Liver (tissue), 8 donors: ENCODE measurements at regions not wholly inside any gene's neighbourhood (a gene's known extent, or its start where the extent isn't known, plus 50 kb on each side); places are given as distances from the start of the nearest gene placed in this dataset.

Experiments
- DNase-seq: peaks from one replicate; pipeline ENCODE4 v3.0.0-alpha.2; 2017; ENCODE audit warnings: low spot score
- H3K27ac ChIP-seq, 2 donors: one replicate each; pipeline ENCODE4 v1.7.0; 2013; ENCODE audit warnings: inconsistent platforms in 2 of 2, low read length in 2 of 2, control low read depth in 1 of 2, low read depth in 1 of 2, mild to moderate bottlenecking in 1 of 2
- H3K27me3 ChIP-seq, 4 donors: one replicate each; pipeline versions ENCODE4 v1.6.1 to v1.7.0; 2013; ENCODE audit warnings: low read length in 3 of 4, inconsistent platforms in 1 of 4, mild to moderate bottlenecking in 1 of 4, moderate library complexity in 1 of 4; ENCODE audit not compliant: control insufficient read depth in 4 of 4, insufficient read depth in 4 of 4
- H3K36me3 ChIP-seq, 4 donors: one replicate each; pipeline versions ENCODE4 v1.6.1 to v1.7.0; 2013; ENCODE audit warnings: low read length in 3 of 4, mild to moderate bottlenecking in 3 of 4, low read depth in 1 of 4, moderate library complexity in 1 of 4; ENCODE audit not compliant: control insufficient read depth in 4 of 4, insufficient read depth in 3 of 4
- H3K4me1 ChIP-seq, 4 donors: one replicate each; pipeline versions ENCODE4 v1.6.1 to v1.7.0; 2013; ENCODE audit warnings: low read length in 3 of 4, mild to moderate bottlenecking in 3 of 4, moderate library complexity in 1 of 4; ENCODE audit not compliant: control insufficient read depth in 4 of 4, insufficient read depth in 4 of 4
- H3K4me3 ChIP-seq, 3 donors: one replicate each; pipeline versions ENCODE4 v1.6.1 to v1.7.0; 2013; ENCODE audit warnings: low read length in 3 of 3, control low read depth in 1 of 3, low read depth in 1 of 3, mild to moderate bottlenecking in 1 of 3
- H3K9ac ChIP-seq, 2 donors: one replicate each; pipeline ENCODE4 v1.7.0; 2013; ENCODE audit warnings: low read length in 2 of 2, mild to moderate bottlenecking in 2 of 2, moderate library complexity in 2 of 2, control low read depth in 1 of 2, low read depth in 1 of 2
- H3K9me3 ChIP-seq, 4 donors: one replicate each; pipeline versions ENCODE4 v1.6.1 to v1.7.0; 2013; ENCODE audit warnings: low read length in 3 of 4; ENCODE audit not compliant: control insufficient read depth in 4 of 4
- CTCF ChIP-seq: fragments of 150-350 bp; IDR thresholded peaks from 2 replicates; pipeline ENCODE4 v1.5.1; 2017; ENCODE audit warnings: improper control_type of control experiment, low read depth, low read length; ENCODE audit not compliant: missing input control
- EGR1 ChIP-seq, 2 donors: IDR thresholded peaks; 2 replicates each; pipeline ENCODE4 v1.6.1; 2016 to 2018; ENCODE audit warnings: antibody characterized with exemption in 2 of 2, low read depth in 2 of 2
- FOXA1 ChIP-seq: IDR thresholded peaks from 2 replicates; pipeline ENCODE4 v1.6.1; 2016; ENCODE audit warnings: antibody characterized with exemption
- FOXA2 ChIP-seq: IDR thresholded peaks from 2 replicates; pipeline ENCODE4 v1.6.1; 2016; ENCODE audit warnings: antibody characterized with exemption
- GABPA ChIP-seq, 2 donors: IDR thresholded peaks in 1 of 2; conservative IDR thresholded peaks in 1 of 2; 2 replicates each; pipeline ENCODE4 v1.6.1; 2016; ENCODE audit warnings: antibody characterized with exemption in 2 of 2, mild to moderate bottlenecking in 1 of 2, moderate library complexity in 1 of 2
- HNF4A ChIP-seq, 2 donors: conservative IDR thresholded peaks; 2 replicates each; pipeline ENCODE4 v1.6.1; 2016; ENCODE audit warnings: antibody characterized with exemption in 2 of 2, mild to moderate bottlenecking in 2 of 2
- HNF4G ChIP-seq: IDR thresholded peaks from 2 replicates; pipeline ENCODE4 v1.6.1; 2016; ENCODE audit warnings: antibody characterized with exemption
- JUND ChIP-seq, 2 donors: IDR thresholded peaks; 2 replicates each; pipeline ENCODE4 v1.6.1; 2016; ENCODE audit warnings: antibody characterized with exemption in 2 of 2
- NR2F2 ChIP-seq: IDR thresholded peaks from 2 replicates; pipeline ENCODE4 v1.6.1; 2016; ENCODE audit warnings: antibody characterized with exemption
- RAD21 ChIP-seq, 2 donors: IDR thresholded peaks; 2 replicates each; pipeline ENCODE4 v1.6.1; 2016; ENCODE audit warnings: antibody characterized with exemption in 2 of 2, mild to moderate bottlenecking in 2 of 2
- REST ChIP-seq: IDR thresholded peaks from 2 replicates; pipeline ENCODE4 v1.6.1; 2016; ENCODE audit warnings: antibody characterized with exemption, mild to moderate bottlenecking
- RXRA ChIP-seq, 2 donors: IDR thresholded peaks; 2 replicates each; pipeline ENCODE4 v1.6.1; 2017 to 2018; ENCODE audit warnings: antibody characterized with exemption in 2 of 2, mild to moderate bottlenecking in 1 of 2
- SP1 ChIP-seq: IDR thresholded peaks from 2 replicates; pipeline ENCODE4 v1.6.1; 2018; ENCODE audit warnings: antibody characterized with exemption, mild to moderate bottlenecking
- TAF1 ChIP-seq: conservative IDR thresholded peaks from 2 replicates; pipeline ENCODE4 v1.6.1; 2016; ENCODE audit warnings: antibody characterized with exemption, mild to moderate bottlenecking
- YY1 ChIP-seq: IDR thresholded peaks from 2 replicates; pipeline ENCODE4 v1.6.1; 2016; ENCODE audit warnings: antibody characterized with exemption, mild to moderate bottlenecking
- ZBTB33 ChIP-seq: IDR thresholded peaks from 2 replicates; pipeline ENCODE4 v1.6.1; 2016; ENCODE audit warnings: antibody characterized with exemption
- WGBS: extraction: QIAGEN DNeasy Blood & Tissue Kit; methylation state at CpG from one replicate; pipeline ENCODE4 v1.1.7; 2013; 5-methylcytosine and 5-hydroxymethylcytosine counted together
- TF ChIP-seq, protein P1 (sequence below): IDR thresholded peaks from 2 replicates; pipeline ENCODE4 v1.6.1; 2016; ENCODE audit warnings: antibody characterized with exemption
- TF ChIP-seq, protein P2 (sequence below): IDR thresholded peaks from 2 replicates; pipeline ENCODE4 v1.6.1; 2016; ENCODE audit warnings: antibody characterized with exemption
- donor health status: healthy.
- donor health status: healthy.
- donor health status: healthy.
- donor health status: healthy.
- donor health status: healthy.

- 93% methylated on average over 4 of the region's 4 CpGs for WGBS
- no peaks in the 10 kb centered on the region for H3K9me3 ChIP-seq
- H3K27me3 ChIP-seq: no peaks in the 10 kb centered on the region
- H3K36me3 ChIP-seq: no peaks in the 10 kb centered on the region
- no peak overlapping the region for H3K9ac ChIP-seq
- no peak overlapping the region for H3K4me3 ChIP-seq
- no peak for TF ChIP-seq RXRA (IDR thresholded peaks at IDR 0.05)
- no peak for TF ChIP-seq HNF4A (conservative IDR thresholded peaks at IDR 0.05)
- TF ChIP-seq TAF1: no peak
- TF ChIP-seq NR2F2: no peak
- TF ChIP-seq GABPA (IDR thresholded peaks at IDR 0.05 in 1 of 2, conservative IDR thresholded peaks at IDR 0.05 in 1 of 2): no peak
- no peak for TF ChIP-seq EGR1 (IDR thresholded peaks at IDR 0.05; ENCODE audit: low read depth in 2 of 2)
- TF ChIP-seq JUND (IDR thresholded peaks at IDR 0.05): no peak
- no peak for TF ChIP-seq ZBTB33
- TF ChIP-seq HNF4G: no peak
- no peak for TF ChIP-seq FOXA1
- no peak for TF ChIP-seq REST
- TF ChIP-seq, protein P1, sequence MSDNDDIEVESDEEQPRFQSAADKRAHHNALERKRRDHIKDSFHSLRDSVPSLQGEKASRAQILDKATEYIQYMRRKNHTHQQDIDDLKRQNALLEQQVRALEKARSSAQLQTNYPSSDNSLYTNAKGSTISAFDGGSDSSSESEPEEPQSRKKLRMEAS: no peak
- TF ChIP-seq FOXA2: no peak
- H3K4me1 ChIP-seq: no peaks in the 10 kb centered on the region
- H3K27ac ChIP-seq: no peak overlapping the region
- no peak for DNase-seq
Measured at GRCh38 chr13:39985071-39985470, 329.6 kb downstream of the COG6 start.

- DNase-seq: no peak
- TF ChIP-seq SP1 (no peak), ZBTB33 (no peak), RAD21 (IDR thresholded peaks at IDR 0.05) (no peak), FOXA2 (no peak), HNF4G (no peak), HNF4A (conservative IDR thresholded peaks at IDR 0.05) (no peak), YY1 (no peak), FOXA1 (no peak), CTCF (no peak)
- TF ChIP-seq, protein P1: no peak
- TF ChIP-seq, protein P2, sequence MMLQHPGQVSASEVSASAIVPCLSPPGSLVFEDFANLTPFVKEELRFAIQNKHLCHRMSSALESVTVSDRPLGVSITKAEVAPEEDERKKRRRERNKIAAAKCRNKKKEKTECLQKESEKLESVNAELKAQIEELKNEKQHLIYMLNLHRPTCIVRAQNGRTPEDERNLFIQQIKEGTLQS: no peak
- Histone ChIP-seq H3K4me3 (no peak overlapping the region), H3K27me3 (no peaks in the 10 kb centered on the region), H3K36me3 (no peaks in the 10 kb centered on the region), H3K27ac (no peak overlapping the region), H3K9me3 (no peaks in the 10 kb centered on the region), H3K9ac (no peak overlapping the region), H3K4me1 (no peaks in the 10 kb centered on the region)
- 84% methylated on average over 6 of the region's 6 CpGs for WGBS
Measured at GRCh38 chr13:39988351-39988750, 332.9 kb downstream of the COG6 start.
